ENCODE measurements at regions not wholly inside any gene's neighbourhood (a gene's known extent, or its start where the extent isn't known, plus 50 kb on each side); places are given as distances from the start of the nearest gene placed in this dataset.

GRCh38 chr16:86207350-86207749 is 303.0 kb upstream of the FOXF1 start:
- TF ChIP-seq CTCF (IDR thresholded peaks at IDR 0.05 in 2 of 3, conservative IDR thresholded peaks at IDR 0.05 in 1 of 3; ENCODE audit: borderline replicate concordance in 1 of 3, insufficient read depth in 1 of 3, low read depth in 2 of 3, low read length in 2 of 3) (no peak), SIN3A (IDR thresholded peaks at IDR 0.05; ENCODE audit: low read depth) (no peak), MAX (IDR thresholded peaks at IDR 0.05) (no peak), POLR2A (IDR thresholded peaks at IDR 0.05; ENCODE audit: borderline replicate concordance, extremely low read depth, insufficient read depth, insufficient read length) (no peak), CEBPB (IDR thresholded peaks at IDR 0.05; ENCODE audit: low read depth) (no peak), POLR2AphosphoS5 (IDR thresholded peaks at IDR 0.05; ENCODE audit: low read depth, low read length) (no peak), YY1 (IDR thresholded peaks at IDR 0.05; ENCODE audit: extremely low read depth, insufficient replicate concordance, low read depth, low read length) (no peak), EZH2 (IDR thresholded peaks at IDR 0.05) (no peak), EZH2phosphoT487 (IDR thresholded peaks at IDR 0.05; ENCODE audit: borderline replicate concordance) (no peak), JUND (IDR thresholded peaks at IDR 0.05) (no peak)
